Astrocyte (in vitro differentiated cells and primary cell): ENCODE measurements at regions not wholly inside any gene's neighbourhood (a gene's known extent, or its start where the extent isn't known, plus 50 kb on each side); places are given as distances from the start of the nearest gene placed in this dataset.

ENCODE experiments used
- EZH2 ChIP-seq: IDR thresholded peaks from 2 replicates; pipeline ENCODE4 v1.6.1; 2012; ENCODE audit warnings: mild to moderate bottlenecking, low read length, inconsistent platforms; ENCODE audit not compliant: insufficient read depth
- TF ChIP-seq, protein P1 (sequence below): IDR thresholded peaks from 2 replicates; pipeline ENCODE4 v1.5.1; 2011; ENCODE audit warnings: low read depth, mild to moderate bottlenecking, inconsistent platforms, low read length, moderate library complexity; ENCODE audit not compliant: insufficient read depth

DNA sequence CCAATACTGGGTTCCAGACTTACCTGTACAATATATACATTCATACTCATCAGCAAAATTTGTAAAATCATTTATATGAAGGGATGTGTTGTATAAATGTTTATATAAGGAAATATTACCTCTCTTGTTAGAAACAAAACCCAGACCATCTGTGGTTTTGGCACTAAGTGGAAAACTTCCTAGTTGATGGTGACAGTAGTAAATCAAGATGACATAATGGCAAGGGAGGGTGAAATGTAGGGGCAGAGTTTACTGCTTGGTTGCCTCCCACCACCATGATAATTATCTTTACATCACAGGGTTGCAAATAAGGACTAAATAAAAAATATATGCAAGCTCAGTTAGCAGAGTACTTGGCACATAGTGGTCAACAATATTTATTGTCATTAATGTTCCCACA lies 365.3 kb upstream of the TEX13C start:
- TF ChIP-seq, protein P1, sequence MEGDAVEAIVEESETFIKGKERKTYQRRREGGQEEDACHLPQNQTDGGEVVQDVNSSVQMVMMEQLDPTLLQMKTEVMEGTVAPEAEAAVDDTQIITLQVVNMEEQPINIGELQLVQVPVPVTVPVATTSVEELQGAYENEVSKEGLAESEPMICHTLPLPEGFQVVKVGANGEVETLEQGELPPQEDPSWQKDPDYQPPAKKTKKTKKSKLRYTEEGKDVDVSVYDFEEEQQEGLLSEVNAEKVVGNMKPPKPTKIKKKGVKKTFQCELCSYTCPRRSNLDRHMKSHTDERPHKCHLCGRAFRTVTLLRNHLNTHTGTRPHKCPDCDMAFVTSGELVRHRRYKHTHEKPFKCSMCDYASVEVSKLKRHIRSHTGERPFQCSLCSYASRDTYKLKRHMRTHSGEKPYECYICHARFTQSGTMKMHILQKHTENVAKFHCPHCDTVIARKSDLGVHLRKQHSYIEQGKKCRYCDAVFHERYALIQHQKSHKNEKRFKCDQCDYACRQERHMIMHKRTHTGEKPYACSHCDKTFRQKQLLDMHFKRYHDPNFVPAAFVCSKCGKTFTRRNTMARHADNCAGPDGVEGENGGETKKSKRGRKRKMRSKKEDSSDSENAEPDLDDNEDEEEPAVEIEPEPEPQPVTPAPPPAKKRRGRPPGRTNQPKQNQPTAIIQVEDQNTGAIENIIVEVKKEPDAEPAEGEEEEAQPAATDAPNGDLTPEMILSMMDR = no peak
- TF ChIP-seq EZH2 = no peak
